ENCODE measurements at regions not wholly inside any gene's neighbourhood (a gene's known extent, or its start where the extent isn't known, plus 50 kb on each side); places are given as distances from the start of the nearest gene placed in this dataset.

DNA sequence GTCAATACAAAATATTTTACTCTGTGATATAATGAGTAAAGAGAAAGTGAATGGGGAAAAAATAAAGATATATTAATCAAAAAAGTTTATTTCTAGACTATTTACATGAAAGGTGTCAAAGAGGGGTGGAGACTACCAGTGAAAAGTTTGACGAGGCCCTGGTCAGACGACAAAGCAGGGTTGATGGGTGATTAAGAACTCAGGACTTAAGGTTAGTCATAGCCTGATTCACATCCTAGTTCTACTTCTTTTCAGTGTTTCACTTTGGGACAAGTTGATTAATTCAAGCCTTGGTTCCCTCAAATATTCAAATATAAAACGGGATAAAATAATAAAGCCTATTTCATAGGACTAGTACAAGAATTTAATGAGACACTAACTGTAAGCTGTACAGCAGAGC, 178.2 kb upstream of the HS3ST5 start:
- Histone ChIP-seq H3K4me1 (ENCODE audit: insufficient read depth, low read length) (no peaks in the 10 kb centered on the region; the same call in 1 of the 2 replicates), H3K27ac (ENCODE audit: extremely low read length, insufficient read depth, low read length) (no peak overlapping the region), H4K20me1 (ENCODE audit: insufficient read depth, low read length) (no peaks in the 10 kb centered on the region), H3K79me2 (ENCODE audit: insufficient read depth, low read length) (no peaks in the 10 kb centered on the region), H3K9me3 (ENCODE audit: low read length) (no peaks in the 10 kb centered on the region), H3K36me3 (replicated peaks in 1 of 2; ENCODE audit: control insufficient read depth in 1 of 2, insufficient read depth in 2 of 2, low read length in 2 of 2) (no peaks in the 10 kb centered on the region), H3K9ac (ENCODE audit: insufficient read depth, low read depth, low read length) (no peak overlapping the region), H3K27me3 (ENCODE audit: control insufficient read depth in 1 of 2, insufficient read depth in 2 of 2, low read length in 2 of 2) (no peaks in the 10 kb centered on the region), H3K4me3 (replicated peaks in 1 of 3; ENCODE audit: insufficient read depth in 1 of 3, low read depth in 2 of 3, low read length in 3 of 3) (no peak overlapping the region), H2AFZ (ENCODE audit: low read length) (no peak overlapping the region), H3K4me2 (ENCODE audit: low read depth, low read length) (no peak overlapping the region)
- 50% methylated on average over 3 of the region's 3 CpGs for WGBS (ENCODE audit: low lambda C conversion rate)
- POLR2A ChIA-PET = no interaction called here
- DNase-seq (ENCODE audit: low spot score) = no peak
- no peak for FAIRE-seq
- no peak for ATAC-seq
- CTCF ChIA-PET (ENCODE audit: low intra/inter-chr PET ratio, low total read pairs) = no interaction called here
- BruUV-seq (replicated peaks) = no TSS peak
- no peak for TF ChIP-seq MAFG (CRISPR knock-in tag; IDR thresholded peaks at IDR 0.05)
- TF ChIP-seq, protein P1, sequence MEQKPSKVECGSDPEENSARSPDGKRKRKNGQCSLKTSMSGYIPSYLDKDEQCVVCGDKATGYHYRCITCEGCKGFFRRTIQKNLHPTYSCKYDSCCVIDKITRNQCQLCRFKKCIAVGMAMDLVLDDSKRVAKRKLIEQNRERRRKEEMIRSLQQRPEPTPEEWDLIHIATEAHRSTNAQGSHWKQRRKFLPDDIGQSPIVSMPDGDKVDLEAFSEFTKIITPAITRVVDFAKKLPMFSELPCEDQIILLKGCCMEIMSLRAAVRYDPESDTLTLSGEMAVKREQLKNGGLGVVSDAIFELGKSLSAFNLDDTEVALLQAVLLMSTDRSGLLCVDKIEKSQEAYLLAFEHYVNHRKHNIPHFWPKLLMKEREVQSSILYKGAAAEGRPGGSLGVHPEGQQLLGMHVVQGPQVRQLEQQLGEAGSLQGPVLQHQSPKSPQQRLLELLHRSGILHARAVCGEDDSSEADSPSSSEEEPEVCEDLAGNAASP (CRISPR knock-in tag; IDR thresholded peaks at IDR 0.05; ENCODE audit: borderline replicate concordance) = no peak
- intact Hi-C loops (cut with micrococcal nuclease; ENCODE audit: unreplicated experiment) (no loop called here), in situ Hi-C loops (cut with HindIII; ENCODE audit: extremely low pct_ligation_motif_present, low pct_unique_long_range_greater_than_20kb) (no loop called here)

DNA sequence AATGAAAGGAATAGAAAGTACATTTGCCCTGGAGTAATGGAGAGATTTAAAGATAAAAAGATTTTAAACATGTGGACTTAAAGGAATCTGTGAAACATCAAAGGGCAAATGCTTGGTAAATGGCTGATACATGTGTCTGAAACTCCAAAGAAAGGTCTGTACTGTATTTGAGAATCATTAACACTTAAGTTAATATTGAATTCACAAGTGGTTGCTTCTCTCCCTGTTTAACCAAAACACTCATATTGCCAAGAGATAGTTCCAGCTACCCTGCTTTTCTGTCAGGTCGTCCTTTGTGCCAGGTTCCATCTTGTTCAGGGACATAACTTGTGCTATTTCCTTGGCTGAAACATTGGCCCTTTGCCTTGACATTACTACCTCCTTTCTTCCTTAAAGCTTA, 171.3 kb upstream of the HS3ST5 start:
- ATAC-seq (peak; percentile 60; the same call in 2 of the 3 replicates), DNase-seq (ENCODE audit: low spot score) (peak; percentile 15), FAIRE-seq (no peak)
- Histone ChIP-seq H4K20me1 (ENCODE audit: insufficient read depth, low read length) (no peaks in the 10 kb centered on the region), H3K27ac (ENCODE audit: extremely low read length, insufficient read depth, low read length) (no peak overlapping the region), H3K36me3 (replicated peaks in 1 of 2; ENCODE audit: control insufficient read depth in 1 of 2, insufficient read depth in 2 of 2, low read length in 2 of 2) (no peaks in the 10 kb centered on the region), H3K9ac (ENCODE audit: insufficient read depth, low read depth, low read length) (no peak overlapping the region), H3K27me3 (ENCODE audit: control insufficient read depth in 1 of 2, insufficient read depth in 2 of 2, low read length in 2 of 2) (no peaks in the 10 kb centered on the region), H3K4me3 (replicated peaks in 1 of 3; ENCODE audit: insufficient read depth in 1 of 3, low read depth in 2 of 3, low read length in 3 of 3) (no peak overlapping the region), H3K4me1 (ENCODE audit: insufficient read depth, low read length) (peaks cover 13% of the 10 kb centered on the region), H3K79me2 (ENCODE audit: insufficient read depth, low read length) (no peaks in the 10 kb centered on the region), H2AFZ (ENCODE audit: low read length) (no peak overlapping the region), H3K9me3 (ENCODE audit: low read length) (no peaks in the 10 kb centered on the region), H3K4me2 (ENCODE audit: low read depth, low read length) (no peak overlapping the region)
- CTCF ChIA-PET (ENCODE audit: low intra/inter-chr PET ratio, low total read pairs) = no interaction called here
- no TSS peak for BruUV-seq (replicated peaks)
- in situ Hi-C loops (cut with HindIII; ENCODE audit: extremely low pct_ligation_motif_present, low pct_unique_long_range_greater_than_20kb) (no loop called here), intact Hi-C loops (cut with micrococcal nuclease; ENCODE audit: unreplicated experiment) (loop anchor here (10.0 kb wide), 1 partner anchor 169 kb away; the partner anchor contains the start of gene HS3ST5)
- POLR2A ChIA-PET = no interaction called here
- WGBS (ENCODE audit: low lambda C conversion rate) = 0% methylated on average over 1 of the region's 1 CpG
- TF ChIP-seq ZNF75D (CRISPR knock-in tag; IDR thresholded peaks at IDR 0.05; ENCODE audit: borderline replicate concordance) (no peak), HOXA3 (CRISPR knock-in tag; IDR thresholded peaks at IDR 0.05) (no peak), ZNF296 (CRISPR knock-in tag; conservative IDR thresholded peaks at IDR 0.05) (no peak), KDM6A (CRISPR knock-in tag; IDR thresholded peaks at IDR 0.05; ENCODE audit: low read depth) (no peak), ZNF264 (CRISPR knock-in tag; IDR thresholded peaks at IDR 0.05) (no peak), TCF7 (IDR thresholded peaks at IDR 0.05; ENCODE audit: low read depth) (0 out of 2 replicates have a peak, but pooled peaks have one; percentile 7)
- TF ChIP-seq, protein P2, sequence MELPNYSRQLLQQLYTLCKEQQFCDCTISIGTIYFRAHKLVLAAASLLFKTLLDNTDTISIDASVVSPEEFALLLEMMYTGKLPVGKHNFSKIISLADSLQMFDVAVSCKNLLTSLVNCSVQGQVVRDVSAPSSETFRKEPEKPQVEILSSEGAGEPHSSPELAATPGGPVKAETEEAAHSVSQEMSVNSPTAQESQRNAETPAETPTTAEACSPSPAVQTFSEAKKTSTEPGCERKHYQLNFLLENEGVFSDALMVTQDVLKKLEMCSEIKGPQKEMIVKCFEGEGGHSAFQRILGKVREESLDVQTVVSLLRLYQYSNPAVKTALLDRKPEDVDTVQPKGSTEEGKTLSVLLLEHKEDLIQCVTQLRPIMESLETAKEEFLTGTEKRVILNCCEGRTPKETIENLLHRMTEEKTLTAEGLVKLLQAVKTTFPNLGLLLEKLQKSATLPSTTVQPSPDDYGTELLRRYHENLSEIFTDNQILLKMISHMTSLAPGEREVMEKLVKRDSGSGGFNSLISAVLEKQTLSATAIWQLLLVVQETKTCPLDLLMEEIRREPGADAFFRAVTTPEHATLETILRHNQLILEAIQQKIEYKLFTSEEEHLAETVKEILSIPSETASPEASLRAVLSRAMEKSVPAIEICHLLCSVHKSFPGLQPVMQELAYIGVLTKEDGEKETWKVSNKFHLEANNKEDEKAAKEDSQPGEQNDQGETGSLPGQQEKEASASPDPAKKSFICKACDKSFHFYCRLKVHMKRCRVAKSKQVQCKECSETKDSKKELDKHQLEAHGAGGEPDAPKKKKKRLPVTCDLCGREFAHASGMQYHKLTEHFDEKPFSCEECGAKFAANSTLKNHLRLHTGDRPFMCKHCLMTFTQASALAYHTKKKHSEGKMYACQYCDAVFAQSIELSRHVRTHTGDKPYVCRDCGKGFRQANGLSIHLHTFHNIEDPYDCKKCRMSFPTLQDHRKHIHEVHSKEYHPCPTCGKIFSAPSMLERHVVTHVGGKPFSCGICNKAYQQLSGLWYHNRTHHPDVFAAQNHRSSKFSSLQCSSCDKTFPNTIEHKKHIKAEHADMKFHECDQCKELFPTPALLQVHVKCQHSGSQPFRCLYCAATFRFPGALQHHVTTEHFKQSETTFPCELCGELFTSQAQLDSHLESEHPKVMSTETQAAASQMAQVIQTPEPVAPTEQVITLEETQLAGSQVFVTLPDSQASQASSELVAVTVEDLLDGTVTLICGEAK (IDR thresholded peaks at IDR 0.05) = no peak
- TF ChIP-seq, protein P2 (CRISPR knock-in tag; IDR thresholded peaks at IDR 0.05) = no peak

All from HepG2 (cell line).